RWPE2 (cell line): ENCODE measurements at regions not wholly inside any gene's neighbourhood (a gene's known extent, or its start where the extent isn't known, plus 50 kb on each side); places are given as distances from the start of the nearest gene placed in this dataset.

Experiments used
- ATAC-seq: fragments of 200-7000 bp; cut with Tn5 transposase; 3 replicates; pipeline ENCODE4 v1.9.1; 2021; ENCODE audit warnings: low read depth
- DNase-seq: peaks from one replicate; pipeline ENCODE4 v3.0.0-alpha.2; 2020; ENCODE audit warnings: low spot score
- H3K27ac ChIP-seq: fragments of 450-650 bp; 2 replicates; pipeline ENCODE4 v1.5.1; 2017; ENCODE audit warnings: mild to moderate bottlenecking; ENCODE audit not compliant: poor library complexity, severe bottlenecking
- H3K27me3 ChIP-seq: fragments of 250-450 bp; sonication (Bioruptor Pico); 2 replicates; pipeline ENCODE4 v1.5.1; 2021; ENCODE audit warnings: mild to moderate bottlenecking, moderate library complexity; ENCODE audit not compliant: insufficient read depth, poor library complexity, severe bottlenecking
- H3K36me3 ChIP-seq: fragments of 250-450 bp; sonication (Bioruptor Pico); 2 replicates; pipeline ENCODE4 v1.5.1; 2020; ENCODE audit warnings: low read depth, mild to moderate bottlenecking, moderate library complexity
- H3K4me1 ChIP-seq: fragments of 250-450 bp; sonication (Bioruptor Pico); 2 replicates; pipeline ENCODE4 v1.5.1; 2021; ENCODE audit warnings: mild to moderate bottlenecking, moderate library complexity; ENCODE audit not compliant: insufficient read depth, poor library complexity, severe bottlenecking
- H3K4me3 ChIP-seq: fragments of 250-450 bp; sonication (Bioruptor Pico); 2 replicates; pipeline ENCODE4 v1.5.1; 2021; ENCODE audit warnings: mild to moderate bottlenecking, moderate library complexity; ENCODE audit not compliant: severe bottlenecking
- H3K9me3 ChIP-seq: fragments of 250-450 bp; sonication (Bioruptor Pico); 2 replicates; pipeline ENCODE4 v1.5.1; 2021; ENCODE audit warnings: mild to moderate bottlenecking, moderate library complexity; ENCODE audit not compliant: severe bottlenecking
- CTCF ChIP-seq: fragments of 450-650 bp; IDR thresholded peaks from one replicate; pipeline ENCODE4 v1.5.1; 2017; ENCODE audit warnings: mild to moderate bottlenecking, moderate library complexity; ENCODE audit not compliant: poor library complexity, severe bottlenecking

- Histone ChIP-seq H3K27me3 (no peaks in the 10 kb centered on the region), H3K4me3 (no peak overlapping the region), H3K9me3 (no peaks in the 10 kb centered on the region), H3K27ac (no peak overlapping the region), H3K4me1 (no peaks in the 10 kb centered on the region), H3K36me3 (no peaks in the 10 kb centered on the region)
- no peak for ATAC-seq
- no peak for TF ChIP-seq CTCF
- DNase-seq, result no peak
Observed at GRCh38 chr1:168867941-168868634, 139.1 kb upstream of the DPT start.

- no peak for TF ChIP-seq CTCF
- no peaks in the 10 kb centered on the region for H3K27me3 ChIP-seq
- ATAC-seq (no peak), DNase-seq (no peak)
- no peaks in the 10 kb centered on the region for H3K4me1 ChIP-seq
- H3K9me3 ChIP-seq, result no peaks in the 10 kb centered on the region
- no peak overlapping the region for H3K4me3 ChIP-seq
- no peak overlapping the region for H3K27ac ChIP-seq
- H3K36me3 ChIP-seq, result no peaks in the 10 kb centered on the region
Observed at GRCh38 chr1:168871531-168871930, 142.5 kb upstream of the DPT start.

GRCh38 chr1:168875831-168876230 is 146.8 kb upstream of the DPT start:
- no peak overlapping the region for H3K4me3 ChIP-seq
- H3K9me3 ChIP-seq, result no peaks in the 10 kb centered on the region
- no peaks in the 10 kb centered on the region for H3K4me1 ChIP-seq
- no peak for DNase-seq
- H3K27me3 ChIP-seq, result no peaks in the 10 kb centered on the region
- TF ChIP-seq CTCF, result no peak
- H3K36me3 ChIP-seq, result no peaks in the 10 kb centered on the region
- no peak overlapping the region for H3K27ac ChIP-seq
- no peak for ATAC-seq

- Histone ChIP-seq H3K9me3 (no peaks in the 10 kb centered on the region), H3K4me3 (no peak overlapping the region), H3K4me1 (no peaks in the 10 kb centered on the region), H3K36me3 (no peaks in the 10 kb centered on the region), H3K27ac (no peak overlapping the region), H3K27me3 (no peaks in the 10 kb centered on the region)
- DNase-seq, result no peak
- no peak for TF ChIP-seq CTCF
- ATAC-seq, result no peak
Observed at GRCh38 chr1:168876830-168877229, 147.8 kb upstream of the DPT start.
